Gastrocnemius medialis (tissue), 4 donors: ENCODE measurements at regions not wholly inside any gene's neighbourhood (a gene's known extent, or its start where the extent isn't known, plus 50 kb on each side); places are given as distances from the start of the nearest gene placed in this dataset.
A peak's percentile ranks its signal among the peaks of the same experiment; 100 is the strongest.

Source experiments
- ATAC-seq, 2 donors: fragments of 150-250 bp; one replicate each; pipeline ENCODE4 v1.9.1; 2016
- DNase-seq, 2 donors: peaks; one replicate each; pipeline ENCODE4 v3.0.0-alpha.2; 2019
- H3K27ac ChIP-seq, 4 donors: fragments of 200-600 bp; sonication (generic); 1 replicate in 1 of 4; 2 replicates in 3 of 4; pipeline ENCODE4 v1.5.1; 2016 to 2018; ENCODE audit warnings: mild to moderate bottlenecking in 2 of 4, moderate library complexity in 1 of 4
- H3K27me3 ChIP-seq, 3 donors: fragments of 200-600 bp; sonication (generic) in 2 of 3; 1 replicate in 1 of 3; 2 replicates in 2 of 3; pipeline versions ENCODE4 v1.5.1 to v1.6.0; 2016 to 2019; ENCODE audit warnings: mild to moderate bottlenecking in 1 of 3, moderate library complexity in 1 of 3
- H3K36me3 ChIP-seq, 2 donors: fragments of 200-600 bp; sonication (generic) in 1 of 2; one replicate each; pipeline ENCODE4 v1.5.1; 2017 to 2018
- H3K4me1 ChIP-seq, 2 donors: fragments of 200-600 bp; sonication (generic) in 1 of 2; one replicate each; pipeline ENCODE4 v1.5.1; 2016 to 2017; ENCODE audit warnings: mild to moderate bottlenecking in 2 of 2
- H3K4me3 ChIP-seq, 4 donors: fragments of 200-600 bp; sonication (generic) in 3 of 4; 1 replicate in 1 of 4; 2 replicates in 3 of 4; pipeline ENCODE4 v1.5.1; 2016 to 2019; ENCODE audit warnings: mild to moderate bottlenecking in 2 of 4
- H3K9me3 ChIP-seq, 3 donors: fragments of 200-600 bp; sonication (generic) in 2 of 3; 1 replicate in 1 of 3; 2 replicates in 2 of 3; pipeline ENCODE4 v1.5.1; 2016 to 2019
- CTCF ChIP-seq, 5 experiments: fragments of 450-650 bp in 3 of 5; fragments of 200-600 bp in 2 of 5; sonication (generic) in 2 of 5; IDR thresholded peaks in 4 of 5; conservative IDR thresholded peaks in 1 of 5; 1 replicate in 4 of 5; 2 replicates in 1 of 5; pipeline ENCODE4 v1.5.1; 2016 to 2019; ENCODE audit warnings: antibody characterized with exemption in 5 of 5, mild to moderate bottlenecking in 3 of 5, moderate library complexity in 3 of 5
- POLR2A ChIP-seq, 2 donors: fragments of 450-650 bp; IDR thresholded peaks; one replicate each; pipeline ENCODE4 v1.6.1; 2017; ENCODE audit warnings: antibody characterized with exemption in 2 of 2, mild to moderate bottlenecking in 2 of 2, moderate library complexity in 2 of 2
- in situ Hi-C, 4 donors: fragments of 200-750 bp; cut with MboI; loops; one replicate each; pipeline versions ENCODE4 v1.15.0 to v1.8.0; 2017; ENCODE audit warnings: low sequenced_read_pairs in 4 of 4
- intact Hi-C: fragments of 100-400 bp; cut with DNase I; formaldehyde crosslinking; loops from one replicate; pipeline ENCODE4 v1.15.1; 2023; ENCODE audit warnings: low total_unique reads

- Histone ChIP-seq H3K36me3 (no peaks in the 10 kb centered on the region), H3K27me3 (no peaks in the 10 kb centered on the region), H3K27ac (no peak overlapping the region), H3K4me3 (no peak overlapping the region), H3K4me1 (no peaks in the 10 kb centered on the region), H3K9me3 (peaks cover 0 to 8% (median 0%) of the 10 kb centered on the region in 3 donors)
- no peak for DNase-seq
- in situ Hi-C loops = no loop called here
- intact Hi-C loops = no loop called here
- no peak for TF ChIP-seq POLR2A (IDR thresholded peaks at IDR 0.05)
- TF ChIP-seq CTCF (IDR thresholded peaks at IDR 0.05 in 4 of 5, conservative IDR thresholded peaks at IDR 0.05 in 1 of 5) = no peak
- ATAC-seq = no peak
Measured at GRCh38 chrX:6661736-6662135, 126.8 kb upstream of the VCX3A start.

GRCh38 chrX:6660567-6661264, 125.8 kb upstream of the VCX3A start:
- Histone ChIP-seq H3K27me3 (no peaks in the 10 kb centered on the region), H3K4me3 (no peak overlapping the region), H3K4me1 (no peaks in the 10 kb centered on the region), H3K27ac (no peak overlapping the region), H3K9me3 (peaks cover 0 to 8% (median 0%) of the 10 kb centered on the region in 3 donors), H3K36me3 (no peaks in the 10 kb centered on the region)
- intact Hi-C loops = no loop called here
- ATAC-seq = no peak
- TF ChIP-seq POLR2A (IDR thresholded peaks at IDR 0.05) (no peak), CTCF (IDR thresholded peaks at IDR 0.05 in 4 of 5, conservative IDR thresholded peaks at IDR 0.05 in 1 of 5) (no peak)
- in situ Hi-C loops = no loop called here
- DNase-seq = no peak

GRCh38 chrX:6645216-6645615, 110.3 kb upstream of the VCX3A start:
- intact Hi-C loops (no loop called here), in situ Hi-C loops (no loop called here)
- no peak for TF ChIP-seq CTCF (IDR thresholded peaks at IDR 0.05 in 4 of 5, conservative IDR thresholded peaks at IDR 0.05 in 1 of 5)
- no peak for TF ChIP-seq POLR2A (IDR thresholded peaks at IDR 0.05)
- no peak for DNase-seq
- no peaks in the 10 kb centered on the region for H3K4me1 ChIP-seq
- ATAC-seq = no peak
- H3K36me3 ChIP-seq = no peaks in the 10 kb centered on the region
- no peaks in the 10 kb centered on the region for H3K9me3 ChIP-seq
- no peak overlapping the region for H3K4me3 ChIP-seq
- H3K27ac ChIP-seq = no peak overlapping the region
- H3K27me3 ChIP-seq = no peaks in the 10 kb centered on the region

GRCh38 chrX:6644411-6644810, 109.5 kb upstream of the VCX3A start:
- Histone ChIP-seq H3K27ac (no peak overlapping the region), H3K9me3 (no peaks in the 10 kb centered on the region), H3K36me3 (no peaks in the 10 kb centered on the region), H3K4me3 (no peak overlapping the region), H3K4me1 (no peaks in the 10 kb centered on the region), H3K27me3 (no peaks in the 10 kb centered on the region)
- peak in 1 of 5 experiments; percentile 26 for TF ChIP-seq CTCF (IDR thresholded peaks at IDR 0.05 in 4 of 5, conservative IDR thresholded peaks at IDR 0.05 in 1 of 5)
- no peak for TF ChIP-seq POLR2A (IDR thresholded peaks at IDR 0.05)
- DNase-seq (no peak), ATAC-seq (no peak)
- intact Hi-C loops (no loop called here), in situ Hi-C loops (no loop called here)

GRCh38 chrX:6640727-6641126, 105.8 kb upstream of the VCX3A start:
- ATAC-seq = no peak
- intact Hi-C loops = no loop called here
- Histone ChIP-seq H3K36me3 (no peaks in the 10 kb centered on the region), H3K4me3 (no peak overlapping the region), H3K27ac (no peak overlapping the region), H3K4me1 (no peaks in the 10 kb centered on the region), H3K27me3 (no peaks in the 10 kb centered on the region), H3K9me3 (no peaks in the 10 kb centered on the region)
- in situ Hi-C loops = no loop called here
- TF ChIP-seq POLR2A (IDR thresholded peaks at IDR 0.05) = no peak
- TF ChIP-seq CTCF (IDR thresholded peaks at IDR 0.05 in 4 of 5, conservative IDR thresholded peaks at IDR 0.05 in 1 of 5) = no peak
- no peak for DNase-seq
